ENCODE measurements at regions not wholly inside any gene's neighbourhood (a gene's known extent, or its start where the extent isn't known, plus 50 kb on each side); places are given as distances from the start of the nearest gene placed in this dataset.

DNA sequence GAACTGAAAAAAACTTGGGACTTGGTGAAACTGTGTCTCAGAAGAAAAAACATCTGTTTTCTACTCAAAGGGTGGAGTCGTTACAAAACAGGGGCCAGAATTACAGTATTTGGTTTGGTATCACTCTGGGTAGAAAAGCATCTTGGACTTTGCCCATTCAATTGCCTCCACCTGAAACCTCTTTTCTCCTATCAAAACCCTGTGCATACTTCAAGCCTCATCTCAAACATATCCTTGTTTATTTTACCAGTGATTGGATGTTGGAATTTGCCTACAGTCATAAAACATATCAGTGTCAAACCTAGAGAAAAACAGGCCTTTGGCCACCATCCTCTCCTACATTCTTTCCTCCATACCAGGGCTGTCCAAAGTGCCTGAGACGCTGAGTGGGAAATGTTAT, 281.5 kb downstream of the PLPP3 start:
- H3K79me2 ChIP-seq (ENCODE audit: low read length), result no peaks in the 10 kb centered on the region
- no peaks in the 10 kb centered on the region for H3K9me3 ChIP-seq (ENCODE audit: low read length)
- no peaks in the 10 kb centered on the region; the same call in 1 of the 2 replicates for H3K9me2 ChIP-seq (replicated peaks; ENCODE audit: low read length)
- ChIA-PET POLR2A (ENCODE audit: unreplicated experiment) (no interaction called here), CTCF (no interaction called here)
- ATAC-seq (no peak), DNase-seq (no peak)
- H3K4me1 ChIP-seq (ENCODE audit: insufficient read depth, low read length), result peaks cover 19% of the 10 kb centered on the region
- no TSS peak for BruUV-seq (replicated peaks)
- no peaks in the 10 kb centered on the region for H3F3A ChIP-seq (ENCODE audit: low read length, unreplicated experiment)
- no peak overlapping the region for H3K4me3 ChIP-seq (ENCODE audit: low read length)
- intact Hi-C loops (cut with micrococcal nuclease), result no loop called here
- TF ChIP-seq, protein P1, sequence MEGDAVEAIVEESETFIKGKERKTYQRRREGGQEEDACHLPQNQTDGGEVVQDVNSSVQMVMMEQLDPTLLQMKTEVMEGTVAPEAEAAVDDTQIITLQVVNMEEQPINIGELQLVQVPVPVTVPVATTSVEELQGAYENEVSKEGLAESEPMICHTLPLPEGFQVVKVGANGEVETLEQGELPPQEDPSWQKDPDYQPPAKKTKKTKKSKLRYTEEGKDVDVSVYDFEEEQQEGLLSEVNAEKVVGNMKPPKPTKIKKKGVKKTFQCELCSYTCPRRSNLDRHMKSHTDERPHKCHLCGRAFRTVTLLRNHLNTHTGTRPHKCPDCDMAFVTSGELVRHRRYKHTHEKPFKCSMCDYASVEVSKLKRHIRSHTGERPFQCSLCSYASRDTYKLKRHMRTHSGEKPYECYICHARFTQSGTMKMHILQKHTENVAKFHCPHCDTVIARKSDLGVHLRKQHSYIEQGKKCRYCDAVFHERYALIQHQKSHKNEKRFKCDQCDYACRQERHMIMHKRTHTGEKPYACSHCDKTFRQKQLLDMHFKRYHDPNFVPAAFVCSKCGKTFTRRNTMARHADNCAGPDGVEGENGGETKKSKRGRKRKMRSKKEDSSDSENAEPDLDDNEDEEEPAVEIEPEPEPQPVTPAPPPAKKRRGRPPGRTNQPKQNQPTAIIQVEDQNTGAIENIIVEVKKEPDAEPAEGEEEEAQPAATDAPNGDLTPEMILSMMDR (conservative IDR thresholded peaks at IDR 0.05; ENCODE audit: low read depth, low read length), result no peak
- no peak for TF ChIP-seq EZH2phosphoT487 (IDR thresholded peaks at IDR 0.05; ENCODE audit: borderline replicate concordance, low read length)
- no peak for TF ChIP-seq EZH2 (IDR thresholded peaks at IDR 0.05; ENCODE audit: low read length, unreplicated experiment)
- H3K27ac ChIP-seq (ENCODE audit: low read length), result no peak overlapping the region
- H4K20me1 ChIP-seq (ENCODE audit: low read length), result no peaks in the 10 kb centered on the region
- no peaks in the 10 kb centered on the region for H3K27me3 ChIP-seq (ENCODE audit: low read length)
- H3K36me3 ChIP-seq (ENCODE audit: low read depth, low read length), result no peaks in the 10 kb centered on the region
- no peak overlapping the region for H2AFZ ChIP-seq (ENCODE audit: low read length)
- H3K9ac ChIP-seq (ENCODE audit: low read length), result no peak overlapping the region
- H3K4me2 ChIP-seq (ENCODE audit: low read length), result no peak overlapping the region

DNA sequence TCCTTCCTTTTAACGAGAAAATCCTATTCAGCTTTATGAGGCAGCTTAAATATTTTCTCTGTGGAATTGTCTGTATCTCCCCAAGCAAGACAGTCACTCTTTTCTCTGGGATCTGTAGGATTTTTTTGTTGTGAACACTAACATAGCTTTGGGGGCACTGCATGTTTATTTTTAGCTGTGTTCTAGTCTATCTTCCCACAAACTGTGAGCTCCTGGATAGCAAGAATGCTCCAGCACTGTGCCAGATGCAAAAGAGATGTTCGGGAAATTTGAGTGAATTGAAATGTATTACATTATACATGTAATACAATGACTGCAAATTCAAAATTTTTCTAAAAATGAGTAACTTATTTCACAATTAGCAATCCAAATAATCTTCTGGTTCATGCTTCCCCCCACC, 282.2 kb downstream of the PLPP3 start:
- POLR2A ChIA-PET (ENCODE audit: unreplicated experiment), result no interaction called here
- Histone ChIP-seq H3K9me2 (replicated peaks; ENCODE audit: low read length) (no peaks in the 10 kb centered on the region; the same call in 1 of the 2 replicates), H2AFZ (ENCODE audit: low read length) (no peak overlapping the region), H3F3A (ENCODE audit: low read length, unreplicated experiment) (no peaks in the 10 kb centered on the region), H3K4me1 (ENCODE audit: insufficient read depth, low read length) (peaks cover 13% of the 10 kb centered on the region), H3K36me3 (ENCODE audit: low read depth, low read length) (no peaks in the 10 kb centered on the region), H3K27ac (ENCODE audit: low read length) (no peak overlapping the region), H3K4me3 (ENCODE audit: low read length) (no peak overlapping the region), H3K9me3 (ENCODE audit: low read length) (no peaks in the 10 kb centered on the region), H3K9ac (ENCODE audit: low read length) (no peak overlapping the region), H3K4me2 (ENCODE audit: low read length) (no peak overlapping the region), H3K79me2 (ENCODE audit: low read length) (no peaks in the 10 kb centered on the region), H3K27me3 (ENCODE audit: low read length) (no peaks in the 10 kb centered on the region), H4K20me1 (ENCODE audit: low read length) (no peaks in the 10 kb centered on the region)
- TF ChIP-seq, protein P1 (conservative IDR thresholded peaks at IDR 0.05; ENCODE audit: low read depth, low read length), result no peak
- TF ChIP-seq EZH2 (IDR thresholded peaks at IDR 0.05; ENCODE audit: low read length, unreplicated experiment) (no peak), EZH2phosphoT487 (IDR thresholded peaks at IDR 0.05; ENCODE audit: borderline replicate concordance, low read length) (no peak)
- CTCF ChIA-PET, result no interaction called here
- no TSS peak for BruUV-seq (replicated peaks)
- DNase-seq (no peak), ATAC-seq (no peak)
- intact Hi-C loops (cut with micrococcal nuclease), result no loop called here

DNA sequence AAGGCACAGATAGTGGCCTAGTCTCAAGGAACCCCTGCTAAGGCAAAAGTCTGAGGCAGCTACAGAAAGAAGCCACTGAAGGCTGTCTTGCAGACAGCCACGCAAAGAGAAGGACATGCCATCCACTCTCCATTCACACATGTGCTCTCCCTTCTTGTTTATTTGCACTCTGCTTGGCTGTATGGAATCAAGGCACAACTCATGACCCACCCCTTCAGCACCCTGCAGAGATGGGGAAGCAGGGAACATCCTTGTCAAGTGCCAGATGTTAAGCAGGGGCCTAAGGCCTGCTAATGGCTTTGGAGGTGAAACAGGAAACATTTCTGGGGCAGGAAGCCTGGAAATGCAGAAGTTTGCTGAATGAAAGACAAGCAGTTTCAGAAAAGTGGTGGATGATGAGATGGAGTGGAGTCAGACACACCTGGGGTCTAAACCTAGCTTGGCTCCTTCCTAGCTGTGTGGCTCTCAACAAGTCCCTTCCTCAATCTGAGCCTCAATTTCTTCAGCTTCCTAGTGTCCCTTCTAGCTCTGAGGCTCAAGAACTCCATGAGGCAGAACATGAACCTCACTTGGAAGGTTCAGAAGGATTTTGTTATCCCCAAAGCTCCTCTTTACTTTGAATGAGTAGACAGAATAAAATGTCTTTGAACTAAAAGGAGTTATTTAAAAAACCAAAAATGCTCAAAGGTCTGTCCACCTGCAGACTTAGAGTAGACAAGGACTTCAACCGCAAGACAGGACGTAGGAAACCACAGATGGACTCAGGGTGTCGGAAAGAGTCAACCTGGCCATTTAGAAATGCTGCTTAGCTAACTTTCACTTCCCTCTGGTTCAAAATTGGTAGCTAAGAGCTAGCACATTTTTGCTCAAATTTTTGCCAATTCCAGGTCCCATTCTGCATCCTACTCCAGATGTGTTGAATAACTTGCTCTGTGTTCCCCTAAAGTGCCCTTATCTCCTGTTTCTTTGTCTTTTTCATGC, 283.1 kb downstream of the PLPP3 start:
- intact Hi-C loops (cut with micrococcal nuclease), result no loop called here
- CTCF ChIA-PET, result no interaction called here
- Histone ChIP-seq H3K27me3 (ENCODE audit: low read length) (no peaks in the 10 kb centered on the region), H3K27ac (ENCODE audit: low read length) (no peak overlapping the region), H3K79me2 (ENCODE audit: low read length) (no peaks in the 10 kb centered on the region), H3K4me2 (ENCODE audit: low read length) (no peak overlapping the region), H4K20me1 (ENCODE audit: low read length) (no peaks in the 10 kb centered on the region), H3K4me3 (ENCODE audit: low read length) (no peak overlapping the region), H3K9ac (ENCODE audit: low read length) (no peak overlapping the region), H3K9me2 (replicated peaks; ENCODE audit: low read length) (no peaks in the 10 kb centered on the region; the same call in 1 of the 2 replicates), H3K36me3 (ENCODE audit: low read depth, low read length) (no peaks in the 10 kb centered on the region), H3K9me3 (ENCODE audit: low read length) (no peaks in the 10 kb centered on the region), H2AFZ (ENCODE audit: low read length) (no peak overlapping the region), H3K4me1 (ENCODE audit: insufficient read depth, low read length) (0 out of 2 replicates have a peak, but pooled peaks cover 5% of the 10 kb centered on the region), H3F3A (ENCODE audit: low read length, unreplicated experiment) (no peaks in the 10 kb centered on the region)
- DNase-seq (no peak), ATAC-seq (no peak)
- BruUV-seq (replicated peaks), result no TSS peak
- POLR2A ChIA-PET (ENCODE audit: unreplicated experiment), result no interaction called here
- no peak for TF ChIP-seq EZH2 (IDR thresholded peaks at IDR 0.05; ENCODE audit: low read length, unreplicated experiment)
